GM18519 (cell line): ENCODE measurements at regions not wholly inside any gene's neighbourhood (a gene's known extent, or its start where the extent isn't known, plus 50 kb on each side); places are given as distances from the start of the nearest gene placed in this dataset.

Experiments used
- ATAC-seq: cut with Tn5 transposase; IDR thresholded peaks from one replicate; pipeline ENCODE4 v1.9.1; 2021; ENCODE audit warnings: mild to moderate bottlenecking, moderate library complexity; ENCODE audit not compliant: unreplicated experiment, low FRiP score

DNA sequence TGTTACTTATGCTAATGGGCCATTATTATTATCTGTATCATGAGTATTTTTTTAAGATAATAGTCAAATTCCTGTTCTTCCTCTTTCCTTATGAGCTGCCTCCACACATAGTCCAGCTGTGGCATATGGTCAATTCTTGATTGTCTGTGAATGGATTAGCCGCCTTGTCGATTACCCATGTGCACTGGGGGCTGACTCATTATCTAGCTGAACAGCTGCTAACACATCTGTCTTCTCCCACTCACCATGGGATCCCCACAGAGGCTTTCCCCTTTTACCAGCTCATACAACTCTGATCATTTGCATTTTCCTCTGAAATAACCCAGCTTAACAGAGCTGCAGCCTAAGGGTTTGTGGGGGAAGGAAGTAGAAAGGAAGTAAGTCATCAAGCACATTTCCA lies 915.0 kb downstream of the CDH11 start:
- ATAC-seq: no peak

- ATAC-seq: no peak
Measured at GRCh38 chr16:64203126-64203525, 918.7 kb downstream of the CDH11 start.

DNA sequence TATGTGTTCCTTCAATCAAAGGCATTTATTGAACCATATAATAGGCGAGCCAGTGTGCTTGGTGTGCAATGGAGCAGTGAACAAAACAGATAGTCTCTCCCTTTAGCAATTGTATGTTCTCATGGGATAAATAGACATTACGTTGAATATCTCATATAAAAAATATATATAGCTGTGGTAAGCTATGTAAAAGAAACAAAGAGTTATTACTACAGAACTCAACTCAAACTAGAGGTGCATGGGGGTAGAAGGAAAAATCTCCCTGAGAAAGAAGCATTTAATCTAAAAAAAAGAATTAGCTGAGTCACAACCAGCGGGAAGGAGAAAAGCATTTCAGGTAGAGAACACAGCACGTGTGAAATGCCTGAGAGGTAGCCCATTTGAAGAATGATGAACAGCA lies 919.3 kb downstream of the CDH11 start:
- ATAC-seq: no peak

- no peak for ATAC-seq
Measured at GRCh38 chr16:64196444-64196843, 925.4 kb downstream of the CDH11 start.

GRCh38 chr16:64185954-64186353 lies 935.9 kb downstream of the CDH11 start:
- ATAC-seq: no peak

DNA sequence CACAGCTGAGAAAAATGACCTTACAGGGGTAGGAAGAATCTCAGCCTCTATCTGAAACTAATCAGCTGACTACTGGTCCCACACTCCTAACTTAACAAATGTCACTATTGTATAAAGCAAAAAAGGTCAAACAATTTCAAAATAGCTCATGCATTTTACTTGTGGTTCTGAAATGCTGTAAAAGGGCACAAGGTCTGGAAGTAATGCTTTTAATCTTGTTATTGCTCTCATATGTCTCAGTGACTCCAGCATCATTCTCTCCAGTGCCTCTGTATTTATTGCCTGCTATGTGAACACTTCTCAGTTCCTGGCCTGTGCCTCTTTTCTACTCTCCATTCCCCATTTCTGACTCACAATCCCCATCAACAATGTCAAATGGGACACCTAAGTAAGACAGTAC lies 937.7 kb downstream of the CDH11 start:
- ATAC-seq: no peak

DNA sequence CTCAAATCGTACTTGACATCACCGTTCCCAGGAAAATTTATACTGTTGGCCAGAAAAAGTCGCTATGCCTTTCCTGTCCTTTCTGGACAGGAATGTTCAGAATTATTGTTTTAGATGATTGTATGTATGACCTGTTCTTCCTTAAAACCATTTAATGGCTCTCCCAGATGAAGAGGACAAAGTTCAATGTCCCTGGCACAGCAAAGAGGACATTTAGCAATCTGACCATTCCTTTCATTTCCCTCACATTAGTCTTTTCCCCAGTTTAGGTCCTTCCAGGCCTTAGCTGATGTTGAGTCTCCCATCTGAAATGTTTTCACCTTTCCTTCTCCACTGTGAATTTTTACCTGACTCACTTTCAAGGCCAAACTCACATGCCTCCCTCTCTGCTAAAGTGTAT lies 938.9 kb downstream of the CDH11 start:
- ATAC-seq: no peak

DNA sequence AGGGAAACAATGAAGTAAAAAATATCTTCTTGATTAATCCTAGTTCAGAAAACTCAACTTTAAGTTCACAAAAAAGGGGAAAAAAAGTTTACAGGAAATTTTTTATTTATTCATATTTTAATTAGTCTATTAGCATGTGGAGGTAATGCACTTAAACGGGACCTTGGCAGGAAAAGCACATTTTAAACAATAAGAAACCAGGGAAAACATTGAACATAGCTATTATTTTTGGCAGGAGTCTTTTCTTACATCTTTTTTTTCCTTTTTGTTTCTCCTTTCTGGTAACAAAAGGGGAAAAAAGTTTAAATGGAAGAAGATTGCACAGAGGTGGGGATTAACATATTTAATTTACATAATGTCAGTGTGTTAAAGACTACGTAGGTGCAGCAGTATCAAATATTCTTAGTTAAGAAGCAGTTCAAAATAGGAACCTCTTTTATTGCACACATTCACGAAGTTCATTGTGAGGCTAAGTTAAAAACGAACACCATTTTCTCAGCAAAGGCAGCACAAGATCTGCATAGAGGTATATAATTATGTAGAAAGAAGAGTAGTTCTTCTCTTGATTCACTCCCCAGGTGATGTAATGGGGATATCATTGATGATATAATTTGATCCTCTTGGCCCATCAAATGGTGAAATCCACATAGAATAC lies 940.5 kb downstream of the CDH11 start:
- no peak for ATAC-seq

DNA sequence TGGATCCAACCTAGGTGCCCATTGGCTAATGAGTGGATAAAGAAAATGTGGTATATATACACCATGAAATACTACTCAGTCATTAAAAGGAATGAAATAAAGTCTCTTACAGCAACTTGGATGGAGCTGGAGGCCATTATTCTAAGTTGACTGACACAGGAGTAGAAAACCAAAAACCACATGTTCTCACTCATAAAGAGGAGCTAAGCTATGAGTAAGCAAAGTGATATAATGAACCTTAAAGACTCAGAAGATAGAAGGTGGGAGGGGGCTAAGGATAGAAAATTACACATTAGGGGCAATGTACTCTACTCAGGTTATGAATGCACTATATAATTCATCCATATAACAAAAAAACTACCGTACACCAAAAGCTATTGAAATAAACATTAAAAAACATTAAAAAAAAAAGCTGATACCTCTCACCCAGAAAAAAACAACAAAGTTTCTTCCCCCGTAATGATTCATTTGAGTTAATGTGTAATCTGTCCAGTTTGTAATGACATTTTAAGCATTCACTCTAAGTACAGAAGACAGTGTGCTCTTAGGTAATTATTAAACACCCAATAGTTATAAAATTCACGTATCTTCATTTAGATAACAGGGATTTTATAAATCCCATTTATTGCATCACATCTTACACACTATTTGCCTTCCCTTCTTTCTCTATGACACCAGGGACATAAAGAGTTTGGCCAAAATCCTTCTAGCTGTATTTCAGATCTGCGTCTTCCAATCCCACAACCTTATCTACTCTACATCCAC lies 941.5 kb downstream of the CDH11 start:
- no peak for ATAC-seq

GRCh38 chr16:64174327-64174726 lies 947.5 kb downstream of the CDH11 start:
- ATAC-seq: no peak

- no peak for ATAC-seq
Measured at GRCh38 chr16:64172652-64173051, 949.2 kb downstream of the CDH11 start.

DNA sequence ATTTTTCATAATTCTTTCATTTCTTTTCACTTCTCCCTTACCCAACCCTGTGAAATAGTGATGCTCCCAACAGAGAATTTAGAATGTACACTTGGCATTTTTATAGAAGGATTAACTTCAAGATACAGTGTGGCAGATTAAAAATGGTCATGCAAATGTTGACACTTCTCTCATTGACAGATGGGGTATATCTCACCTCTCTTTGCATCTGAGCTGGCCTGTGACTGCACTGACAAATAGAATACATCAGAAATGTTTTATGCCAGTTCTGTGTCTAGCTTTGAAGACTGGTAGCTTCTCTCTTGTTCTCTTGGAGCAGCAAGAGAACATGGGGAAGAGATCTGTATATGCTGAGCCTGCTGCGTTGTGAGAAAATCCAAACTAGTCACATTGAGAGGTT lies 949.6 kb downstream of the CDH11 start:
- ATAC-seq: no peak

DNA sequence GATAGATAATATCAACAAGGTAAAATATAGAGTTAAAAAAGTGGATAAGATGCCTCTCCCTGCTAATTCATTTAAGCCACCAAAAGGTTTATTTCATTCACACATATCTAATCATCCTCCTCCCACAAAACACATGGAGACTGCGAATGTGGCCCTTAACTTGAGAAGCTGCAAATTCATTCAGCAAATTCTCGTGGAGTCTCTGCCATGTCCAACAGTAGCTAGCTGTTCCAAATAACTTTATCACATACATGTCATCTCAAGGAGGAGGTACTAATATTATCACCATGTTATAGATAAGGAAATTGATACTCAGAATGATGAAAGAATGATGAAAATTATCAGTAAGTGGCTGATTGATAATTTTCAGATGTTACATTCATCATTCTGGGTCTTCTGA lies 950.2 kb downstream of the CDH11 start:
- no peak for ATAC-seq

GRCh38 chr16:64168371-64168770 lies 953.5 kb downstream of the CDH11 start:
- no peak for ATAC-seq

DNA sequence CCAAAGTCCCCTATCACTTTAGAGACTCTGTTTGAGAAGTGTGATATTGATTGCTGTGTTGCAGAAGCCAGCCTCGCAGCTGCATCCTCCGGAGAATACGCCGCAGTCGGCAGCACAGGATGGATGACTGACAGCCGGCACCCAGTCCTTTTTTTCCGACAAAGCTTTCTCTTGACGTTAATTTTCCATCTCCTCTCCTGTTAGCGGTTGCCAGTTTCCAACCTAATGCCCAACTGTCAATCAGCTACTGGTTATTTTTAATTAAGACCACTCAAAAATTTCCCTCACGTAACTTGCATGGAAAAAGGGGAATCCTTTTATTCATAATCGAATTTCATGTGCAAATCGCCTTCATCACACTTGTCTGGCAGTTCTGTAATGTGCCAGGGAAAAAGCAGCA lies 953.9 kb downstream of the CDH11 start:
- no peak for ATAC-seq

GRCh38 chr16:64165368-64165767 lies 956.5 kb downstream of the CDH11 start:
- ATAC-seq: no peak

DNA sequence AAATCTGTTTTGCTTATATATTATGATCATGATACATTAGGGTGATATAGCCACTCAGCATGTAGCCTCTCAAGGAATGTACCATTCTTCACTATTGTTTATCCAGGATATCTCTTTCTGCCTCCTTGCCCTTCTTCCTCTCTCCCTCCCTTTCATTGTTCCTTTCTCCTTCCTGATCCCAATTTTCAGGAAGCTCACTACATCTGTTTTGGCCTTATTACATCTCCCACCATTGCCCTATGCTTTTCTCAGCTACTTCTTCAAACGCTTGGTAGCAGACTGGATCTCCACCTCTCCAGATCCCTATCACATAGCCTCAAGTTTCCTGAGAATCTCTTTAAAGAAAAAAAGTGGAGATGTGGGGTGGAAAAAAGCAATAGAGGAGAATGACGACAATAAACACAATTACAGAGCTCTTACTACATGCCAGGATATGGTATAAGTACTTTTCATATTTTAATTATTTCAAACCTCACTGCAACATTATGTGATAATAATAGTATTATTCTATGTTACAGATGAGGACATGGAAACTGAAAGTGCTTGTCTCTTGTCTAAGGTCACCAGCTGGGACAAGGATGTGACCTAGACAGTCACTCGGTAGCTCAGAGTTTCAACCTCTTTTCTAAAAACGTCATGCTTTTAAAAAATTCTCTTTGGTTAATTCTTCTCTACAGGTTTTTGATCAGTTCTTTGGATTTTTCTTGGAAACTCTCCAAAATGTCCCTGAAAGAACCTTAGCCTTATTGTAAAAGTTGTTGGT lies 959.1 kb downstream of the CDH11 start:
- ATAC-seq: no peak

- ATAC-seq: no peak
Measured at GRCh38 chr16:64159976-64160375, 961.9 kb downstream of the CDH11 start.

DNA sequence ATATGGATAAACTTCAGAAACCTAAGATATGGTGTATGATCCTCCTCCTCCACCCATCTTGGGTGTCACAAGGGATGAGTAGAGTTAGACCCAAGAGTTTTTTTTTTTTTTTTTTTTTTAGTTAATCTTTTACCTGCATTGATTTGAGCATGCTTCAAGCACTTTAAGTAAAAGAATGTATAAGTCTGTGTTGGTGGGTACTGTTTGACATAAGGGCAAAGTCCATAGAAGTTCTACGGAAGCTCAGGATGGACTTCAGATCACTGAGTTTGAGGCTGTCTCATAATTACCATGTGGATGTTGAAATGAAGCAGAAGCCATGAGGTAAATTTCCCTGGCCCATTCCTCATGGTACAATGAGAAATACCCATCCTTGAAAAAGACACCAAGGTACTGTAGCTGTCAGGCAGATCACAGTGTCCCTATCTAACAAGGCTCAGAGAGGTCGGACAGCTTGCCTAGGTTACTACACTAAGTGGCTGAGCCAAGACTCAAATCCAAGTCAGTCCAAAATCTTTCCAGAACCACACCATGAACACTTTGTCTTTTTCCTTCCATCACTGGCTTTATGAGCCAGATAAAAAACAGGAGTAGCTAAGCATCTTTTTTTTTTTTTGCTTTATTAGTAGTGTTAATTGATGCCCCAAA lies 962.8 kb downstream of the CDH11 start:
- ATAC-seq: no peak

DNA sequence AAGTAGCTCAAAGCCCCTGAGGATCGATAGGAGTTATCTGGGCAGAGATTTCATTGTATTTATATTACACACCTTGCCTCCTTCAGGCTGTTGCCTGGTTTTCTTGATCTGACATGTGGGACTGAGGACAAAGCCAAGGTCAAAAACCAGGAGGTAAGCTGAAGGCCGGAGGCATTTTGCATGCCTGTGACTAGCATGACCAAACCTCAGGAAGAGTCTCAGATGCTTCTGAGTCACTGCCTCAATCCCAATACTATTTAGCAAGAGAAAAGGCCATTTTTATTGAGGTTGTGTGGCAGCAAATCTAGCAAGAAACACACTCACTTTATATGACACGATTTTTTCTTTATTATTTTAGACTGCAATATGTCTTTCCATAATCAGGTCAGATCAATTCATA lies 968.1 kb downstream of the CDH11 start:
- ATAC-seq: no peak
